RWPE1 (cell line): ENCODE measurements at regions not wholly inside any gene's neighbourhood (a gene's known extent, or its start where the extent isn't known, plus 50 kb on each side); places are given as distances from the start of the nearest gene placed in this dataset.

Source experiments
- CTCF ChIA-PET: fragments of 350-600 bp; sonication (Branson Sonifier 250); formaldehyde crosslinking; extraction: SDS; loops from one replicate; lab custom pipeline; 2021; lab: Yijun Ruan, JAX
- POLR2A ChIA-PET: fragments of 400-600 bp; formaldehyde crosslinking; extraction: SDS; loops from one replicate; lab custom pipeline; 2020; ENCODE audit warnings: antibody characterized with exemption; ENCODE audit not compliant: low non-redundant PET; lab: Yijun Ruan, JAX
- DNase-seq: peaks from one replicate; pipeline ENCODE4 v3.0.0; 2012; ENCODE audit warnings: low spot score
- H3K27ac ChIP-seq: fragments of 450-650 bp; 2 replicates; pipeline ENCODE4 v1.5.1; 2017
- TF ChIP-seq, protein P1 (sequence below): fragments of 450-650 bp; conservative IDR thresholded peaks from 2 replicates; pipeline ENCODE4 v1.5.1; 2017; ENCODE audit warnings: low read depth, mild to moderate bottlenecking

- CTCF ChIA-PET: no interaction called here
- no peak for DNase-seq
- no peak overlapping the region for H3K27ac ChIP-seq
- TF ChIP-seq, protein P1, sequence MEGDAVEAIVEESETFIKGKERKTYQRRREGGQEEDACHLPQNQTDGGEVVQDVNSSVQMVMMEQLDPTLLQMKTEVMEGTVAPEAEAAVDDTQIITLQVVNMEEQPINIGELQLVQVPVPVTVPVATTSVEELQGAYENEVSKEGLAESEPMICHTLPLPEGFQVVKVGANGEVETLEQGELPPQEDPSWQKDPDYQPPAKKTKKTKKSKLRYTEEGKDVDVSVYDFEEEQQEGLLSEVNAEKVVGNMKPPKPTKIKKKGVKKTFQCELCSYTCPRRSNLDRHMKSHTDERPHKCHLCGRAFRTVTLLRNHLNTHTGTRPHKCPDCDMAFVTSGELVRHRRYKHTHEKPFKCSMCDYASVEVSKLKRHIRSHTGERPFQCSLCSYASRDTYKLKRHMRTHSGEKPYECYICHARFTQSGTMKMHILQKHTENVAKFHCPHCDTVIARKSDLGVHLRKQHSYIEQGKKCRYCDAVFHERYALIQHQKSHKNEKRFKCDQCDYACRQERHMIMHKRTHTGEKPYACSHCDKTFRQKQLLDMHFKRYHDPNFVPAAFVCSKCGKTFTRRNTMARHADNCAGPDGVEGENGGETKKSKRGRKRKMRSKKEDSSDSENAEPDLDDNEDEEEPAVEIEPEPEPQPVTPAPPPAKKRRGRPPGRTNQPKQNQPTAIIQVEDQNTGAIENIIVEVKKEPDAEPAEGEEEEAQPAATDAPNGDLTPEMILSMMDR: no peak
- POLR2A ChIA-PET: no interaction called here
Measured at GRCh38 chr12:92466391-92467305, 236.1 kb upstream of the PLEKHG7 start.

- POLR2A ChIA-PET: no interaction called here
- CTCF ChIA-PET: interaction anchor here (0.7 kb wide), 2 partner anchors 808 to 1714 kb away, joined by 3 to 5 read pairs; no protein-coding TSS in a partner anchor
- H3K27ac ChIP-seq: no peak overlapping the region
- DNase-seq: no peak
- TF ChIP-seq, protein P1: no peak
Measured at GRCh38 chr12:92465786-92466295, 236.9 kb upstream of the PLEKHG7 start.

DNA sequence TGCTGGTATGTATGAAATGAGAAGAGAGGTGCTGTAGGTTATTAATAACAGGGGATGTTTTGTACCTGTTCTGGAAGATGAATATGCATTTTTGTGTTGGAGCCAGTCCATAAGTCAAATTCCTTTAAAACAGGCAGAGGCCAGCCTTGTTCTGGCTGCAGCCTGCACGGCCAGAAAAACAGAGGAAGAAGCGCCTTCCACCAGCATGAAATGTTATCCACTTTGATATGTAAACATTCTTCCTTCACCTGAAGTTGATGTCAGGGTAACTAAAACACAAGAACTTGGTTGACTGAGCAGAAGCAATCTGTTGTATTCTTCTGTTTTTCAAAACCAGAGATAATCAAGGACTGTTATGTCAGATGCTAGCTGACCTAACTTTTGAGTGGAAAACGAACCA lies 237.9 kb upstream of the PLEKHG7 start:
- no peak for DNase-seq
- POLR2A ChIA-PET: no interaction called here
- TF ChIP-seq, protein P1: no peak
- no peak overlapping the region for H3K27ac ChIP-seq
- CTCF ChIA-PET: no interaction called here

GRCh38 chr12:92463171-92463570 lies 239.6 kb upstream of the PLEKHG7 start:
- ChIA-PET POLR2A (no interaction called here), CTCF (no interaction called here)
- TF ChIP-seq, protein P1: no peak
- no peak overlapping the region for H3K27ac ChIP-seq
- DNase-seq: no peak

DNA sequence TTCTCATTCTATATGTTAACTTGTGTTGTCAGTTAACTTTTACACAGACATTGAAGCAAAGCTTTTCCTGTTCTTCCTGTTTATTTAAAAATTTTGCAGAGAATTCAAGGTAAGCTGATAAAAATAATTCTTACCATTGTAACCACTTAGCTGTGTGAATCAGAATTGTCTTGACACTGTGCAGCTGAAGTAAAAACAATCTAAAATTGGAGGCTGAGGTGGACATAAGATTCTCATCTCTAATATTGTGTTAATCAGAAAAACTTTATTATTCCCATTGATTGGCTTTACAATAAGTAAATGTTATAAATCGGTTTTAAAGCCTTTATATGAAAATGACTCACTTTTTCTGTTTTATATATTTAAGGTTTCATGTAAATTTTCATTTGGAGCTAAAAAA lies 240.3 kb upstream of the PLEKHG7 start:
- no peak for DNase-seq
- TF ChIP-seq, protein P1: no peak
- ChIA-PET CTCF (no interaction called here), POLR2A (no interaction called here)
- no peak overlapping the region for H3K27ac ChIP-seq

GRCh38 chr12:92462049-92462448 lies 240.7 kb upstream of the PLEKHG7 start:
- no peak for DNase-seq
- H3K27ac ChIP-seq: no peak overlapping the region
- ChIA-PET POLR2A (no interaction called here), CTCF (no interaction called here)
- TF ChIP-seq, protein P1: no peak
